WTC11 (cell line): ENCODE measurements at regions not wholly inside any gene's neighbourhood (a gene's known extent, or its start where the extent isn't known, plus 50 kb on each side); places are given as distances from the start of the nearest gene placed in this dataset.

Experiments
- ATAC-seq: fragments of 200-7000 bp; cut with Tn5 transposase; 2 replicates; pipeline ENCODE4 v1.10.0; 2021; ENCODE audit warnings: mild to moderate bottlenecking, moderate library complexity
- CTCF ChIA-PET: fragments of 300-600 bp; sonication (Branson Sonifier 250); formaldehyde crosslinking; loops from one replicate; lab custom pipeline; 2021; ENCODE audit warnings: antibody characterized with exemption; lab: Charles Lee
- POLR2A ChIA-PET: fragments of 350-600 bp; sonication (Branson Sonifier 250); formaldehyde crosslinking; loops from one replicate; lab custom pipeline; 2021; ENCODE audit warnings: antibody characterized with exemption; lab: Charles Lee
- DNase-seq: peaks from one replicate; pipeline ENCODE4 v3.0.0; 2021; ENCODE audit warnings: low spot score
- H3K27ac Mint-ChIP-seq: 2 replicates; pipeline ENCODE4 v1.8.0; 2021; ENCODE audit warnings: mixed read lengths
- H3K27me3 Mint-ChIP-seq: 2 replicates; pipeline ENCODE4 v1.8.0; 2021; ENCODE audit warnings: low read depth, mild to moderate bottlenecking, moderate library complexity, mixed read lengths
- H3K36me3 Mint-ChIP-seq: 2 replicates; pipeline ENCODE4 v1.8.0; 2021; ENCODE audit warnings: mixed read lengths
- H3K4me1 Mint-ChIP-seq: 2 replicates; pipeline ENCODE4 v1.8.0; 2022; ENCODE audit warnings: mixed read lengths
- H3K4me3 Mint-ChIP-seq: 2 replicates; pipeline ENCODE4 v1.8.0; 2021; ENCODE audit warnings: mild to moderate bottlenecking, moderate library complexity, mixed read lengths
- H3K9me3 Mint-ChIP-seq: 2 replicates; pipeline ENCODE4 v1.8.0; 2021; ENCODE audit warnings: mixed read lengths
- CTCF ChIP-seq: fragments of 200-600 bp; IDR thresholded peaks from 2 replicates; pipeline ENCODE4 v1.8.0; 2022; ENCODE audit warnings: antibody characterized with exemption
- ESRRA ChIP-seq: sonication (generic); formaldehyde crosslinking; IDR thresholded peaks from 2 replicates; pipeline ENCODE4 v1.8.1; 2022; ENCODE audit warnings: mild to moderate bottlenecking, missing genetic modification reagents, borderline replicate concordance
- GRHL2 ChIP-seq: fragments of 250-450 bp; sonication (Bioruptor Pico); IDR thresholded peaks from 2 replicates; pipeline ENCODE4 v1.8.0; 2022; ENCODE audit warnings: mild to moderate bottlenecking, moderate library complexity; ENCODE audit not compliant: insufficient replicate concordance, severe bottlenecking
- JAZF1 ChIP-seq: fragments of 250-450 bp; sonication (Bioruptor Pico); IDR thresholded peaks from 2 replicates; pipeline ENCODE4 v1.9.0; 2021; ENCODE audit warnings: moderate library complexity, mild to moderate bottlenecking, inconsistent platforms
- NR2C2 ChIP-seq: sonication (generic); formaldehyde crosslinking; IDR thresholded peaks from 2 replicates; pipeline ENCODE4 v1.8.0; 2022; ENCODE audit warnings: mild to moderate bottlenecking, missing genetic modification reagents
- PRRX2 ChIP-seq: fragments of 250-450 bp; sonication (Bioruptor Pico); IDR thresholded peaks from 2 replicates; pipeline ENCODE4 v1.8.0; 2021; ENCODE audit warnings: mild to moderate bottlenecking
- RORB ChIP-seq: fragments of 250-450 bp; sonication (Bioruptor Pico); IDR thresholded peaks from 2 replicates; pipeline ENCODE4 v1.9.0; 2021; ENCODE audit warnings: mild to moderate bottlenecking
- TCF7 ChIP-seq: sonication (generic); formaldehyde crosslinking; IDR thresholded peaks from 2 replicates; pipeline ENCODE4 v1.8.0; 2022; ENCODE audit warnings: mild to moderate bottlenecking, low read depth, missing genetic modification reagents, moderate library complexity
- TP53 ChIP-seq: sonication (generic); formaldehyde crosslinking; IDR thresholded peaks from 2 replicates; pipeline ENCODE4 v1.8.1; 2023; ENCODE audit warnings: mild to moderate bottlenecking, missing genetic modification reagents
- ZMAT4 ChIP-seq: fragments of 250-450 bp; sonication (Bioruptor Pico); IDR thresholded peaks from 2 replicates; pipeline ENCODE4 v1.9.0; 2021; ENCODE audit warnings: mild to moderate bottlenecking
- ZSCAN18 ChIP-seq: fragments of 250-450 bp; sonication (Bioruptor Pico); IDR thresholded peaks from 2 replicates; pipeline ENCODE4 v2.1.2; 2022; ENCODE audit warnings: mild to moderate bottlenecking, moderate library complexity
- TF ChIP-seq, protein P1 (sequence below): fragments of 250-450 bp; sonication (Bioruptor Pico); IDR thresholded peaks from 2 replicates; pipeline ENCODE4 v1.9.0; 2021; ENCODE audit warnings: mild to moderate bottlenecking, borderline replicate concordance
- TF ChIP-seq, protein P2 (sequence below): sonication (generic); formaldehyde crosslinking; IDR thresholded peaks from 2 replicates; pipeline ENCODE4 v1.8.0; 2022; ENCODE audit warnings: mild to moderate bottlenecking, missing genetic modification reagents
- TF ChIP-seq, protein P3 (sequence below): sonication (generic); formaldehyde crosslinking; IDR thresholded peaks from 2 replicates; pipeline ENCODE4 v1.8.1; 2023; ENCODE audit warnings: mild to moderate bottlenecking, missing genetic modification reagents
- TF ChIP-seq, protein P4 (sequence below): sonication (generic); formaldehyde crosslinking; IDR thresholded peaks from 2 replicates; pipeline ENCODE4 v1.8.1; 2022; ENCODE audit warnings: mild to moderate bottlenecking, moderate library complexity, missing genetic modification reagents
- TF ChIP-seq, protein P5 (sequence below): fragments of 250-450 bp; sonication (Bioruptor Pico); IDR thresholded peaks from 2 replicates; pipeline ENCODE4 v1.9.0; 2021; ENCODE audit warnings: moderate library complexity, mild to moderate bottlenecking, inconsistent platforms, borderline replicate concordance

GRCh38 chr13:103878891-103879605 lies 812.8 kb upstream of the SLC10A2 start:
- ChIA-PET POLR2A (no interaction called here), CTCF (no interaction called here)
- Mint-ChIP-seq H3K9me3 (peaks cover 5% of the 10 kb centered on the region; the same call in 1 of the 2 replicates), H3K27me3 (no peaks in the 10 kb centered on the region), H3K36me3 (no peaks in the 10 kb centered on the region), H3K4me1 (peaks cover 6% of the 10 kb centered on the region; the same call in 1 of the 2 replicates), H3K27ac (no peak overlapping the region), H3K4me3 (no peak overlapping the region)
- ATAC-seq (no peak), DNase-seq (no peak)
- TF ChIP-seq NR2C2 (CRISPR knock-in tag) (no peak), ESRRA (CRISPR knock-in tag) (no peak)
- TF ChIP-seq, protein P1, sequence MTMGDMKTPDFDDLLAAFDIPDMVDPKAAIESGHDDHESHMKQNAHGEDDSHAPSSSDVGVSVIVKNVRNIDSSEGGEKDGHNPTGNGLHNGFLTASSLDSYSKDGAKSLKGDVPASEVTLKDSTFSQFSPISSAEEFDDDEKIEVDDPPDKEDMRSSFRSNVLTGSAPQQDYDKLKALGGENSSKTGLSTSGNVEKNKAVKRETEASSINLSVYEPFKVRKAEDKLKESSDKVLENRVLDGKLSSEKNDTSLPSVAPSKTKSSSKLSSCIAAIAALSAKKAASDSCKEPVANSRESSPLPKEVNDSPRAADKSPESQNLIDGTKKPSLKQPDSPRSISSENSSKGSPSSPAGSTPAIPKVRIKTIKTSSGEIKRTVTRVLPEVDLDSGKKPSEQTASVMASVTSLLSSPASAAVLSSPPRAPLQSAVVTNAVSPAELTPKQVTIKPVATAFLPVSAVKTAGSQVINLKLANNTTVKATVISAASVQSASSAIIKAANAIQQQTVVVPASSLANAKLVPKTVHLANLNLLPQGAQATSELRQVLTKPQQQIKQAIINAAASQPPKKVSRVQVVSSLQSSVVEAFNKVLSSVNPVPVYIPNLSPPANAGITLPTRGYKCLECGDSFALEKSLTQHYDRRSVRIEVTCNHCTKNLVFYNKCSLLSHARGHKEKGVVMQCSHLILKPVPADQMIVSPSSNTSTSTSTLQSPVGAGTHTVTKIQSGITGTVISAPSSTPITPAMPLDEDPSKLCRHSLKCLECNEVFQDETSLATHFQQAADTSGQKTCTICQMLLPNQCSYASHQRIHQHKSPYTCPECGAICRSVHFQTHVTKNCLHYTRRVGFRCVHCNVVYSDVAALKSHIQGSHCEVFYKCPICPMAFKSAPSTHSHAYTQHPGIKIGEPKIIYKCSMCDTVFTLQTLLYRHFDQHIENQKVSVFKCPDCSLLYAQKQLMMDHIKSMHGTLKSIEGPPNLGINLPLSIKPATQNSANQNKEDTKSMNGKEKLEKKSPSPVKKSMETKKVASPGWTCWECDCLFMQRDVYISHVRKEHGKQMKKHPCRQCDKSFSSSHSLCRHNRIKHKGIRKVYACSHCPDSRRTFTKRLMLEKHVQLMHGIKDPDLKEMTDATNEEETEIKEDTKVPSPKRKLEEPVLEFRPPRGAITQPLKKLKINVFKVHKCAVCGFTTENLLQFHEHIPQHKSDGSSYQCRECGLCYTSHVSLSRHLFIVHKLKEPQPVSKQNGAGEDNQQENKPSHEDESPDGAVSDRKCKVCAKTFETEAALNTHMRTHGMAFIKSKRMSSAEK: no peak

GRCh38 chr13:103876571-103876970 lies 810.4 kb upstream of the SLC10A2 start:
- no peak overlapping the region for H3K27ac Mint-ChIP-seq
- ATAC-seq (no peak), DNase-seq (no peak)
- CTCF ChIA-PET: no interaction called here
- H3K27me3 Mint-ChIP-seq: no peaks in the 10 kb centered on the region
- H3K36me3 Mint-ChIP-seq: no peaks in the 10 kb centered on the region
- H3K4me3 Mint-ChIP-seq: no peak overlapping the region
- H3K4me1 Mint-ChIP-seq: 0 out of 2 replicates have a peak, but pooled peaks cover 3% of the 10 kb centered on the region
- POLR2A ChIA-PET: no interaction called here
- peaks cover 11% of the 10 kb centered on the region for H3K9me3 Mint-ChIP-seq
- TF ChIP-seq TCF7: no peak
- TF ChIP-seq, protein P2, sequence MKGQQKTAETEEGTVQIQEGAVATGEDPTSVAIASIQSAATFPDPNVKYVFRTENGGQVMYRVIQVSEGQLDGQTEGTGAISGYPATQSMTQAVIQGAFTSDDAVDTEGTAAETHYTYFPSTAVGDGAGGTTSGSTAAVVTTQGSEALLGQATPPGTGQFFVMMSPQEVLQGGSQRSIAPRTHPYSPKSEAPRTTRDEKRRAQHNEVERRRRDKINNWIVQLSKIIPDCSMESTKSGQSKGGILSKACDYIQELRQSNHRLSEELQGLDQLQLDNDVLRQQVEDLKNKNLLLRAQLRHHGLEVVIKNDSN: no peak
- TF ChIP-seq, protein P1: no peak
- no peak for TF ChIP-seq RORB (CRISPR knock-in tag)
- TF ChIP-seq, protein P3, sequence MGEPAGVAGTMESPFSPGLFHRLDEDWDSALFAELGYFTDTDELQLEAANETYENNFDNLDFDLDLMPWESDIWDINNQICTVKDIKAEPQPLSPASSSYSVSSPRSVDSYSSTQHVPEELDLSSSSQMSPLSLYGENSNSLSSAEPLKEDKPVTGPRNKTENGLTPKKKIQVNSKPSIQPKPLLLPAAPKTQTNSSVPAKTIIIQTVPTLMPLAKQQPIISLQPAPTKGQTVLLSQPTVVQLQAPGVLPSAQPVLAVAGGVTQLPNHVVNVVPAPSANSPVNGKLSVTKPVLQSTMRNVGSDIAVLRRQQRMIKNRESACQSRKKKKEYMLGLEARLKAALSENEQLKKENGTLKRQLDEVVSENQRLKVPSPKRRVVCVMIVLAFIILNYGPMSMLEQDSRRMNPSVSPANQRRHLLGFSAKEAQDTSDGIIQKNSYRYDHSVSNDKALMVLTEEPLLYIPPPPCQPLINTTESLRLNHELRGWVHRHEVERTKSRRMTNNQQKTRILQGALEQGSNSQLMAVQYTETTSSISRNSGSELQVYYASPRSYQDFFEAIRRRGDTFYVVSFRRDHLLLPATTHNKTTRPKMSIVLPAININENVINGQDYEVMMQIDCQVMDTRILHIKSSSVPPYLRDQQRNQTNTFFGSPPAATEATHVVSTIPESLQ (CRISPR knock-in tag): no peak
- TF ChIP-seq, protein P4, sequence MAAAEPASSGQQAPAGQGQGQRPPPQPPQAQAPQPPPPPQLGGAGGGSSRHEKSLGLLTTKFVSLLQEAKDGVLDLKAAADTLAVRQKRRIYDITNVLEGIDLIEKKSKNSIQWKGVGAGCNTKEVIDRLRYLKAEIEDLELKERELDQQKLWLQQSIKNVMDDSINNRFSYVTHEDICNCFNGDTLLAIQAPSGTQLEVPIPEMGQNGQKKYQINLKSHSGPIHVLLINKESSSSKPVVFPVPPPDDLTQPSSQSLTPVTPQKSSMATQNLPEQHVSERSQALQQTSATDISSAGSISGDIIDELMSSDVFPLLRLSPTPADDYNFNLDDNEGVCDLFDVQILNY: no peak
- TF ChIP-seq CTCF: no peak
- no peak for TF ChIP-seq TP53 (CRISPR knock-in tag)
- TF ChIP-seq, protein P5, sequence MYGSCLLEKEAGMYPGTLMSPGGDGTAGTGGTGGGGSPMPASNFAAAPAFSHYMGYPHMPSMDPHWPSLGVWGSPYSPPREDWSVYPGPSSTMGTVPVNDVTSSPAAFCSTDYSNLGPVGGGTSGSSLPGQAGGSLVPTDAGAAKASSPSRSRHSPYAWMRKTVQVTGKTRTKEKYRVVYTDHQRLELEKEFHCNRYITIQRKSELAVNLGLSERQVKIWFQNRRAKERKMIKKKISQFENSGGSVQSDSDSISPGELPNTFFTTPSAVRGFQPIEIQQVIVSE (CRISPR knock-in tag): no peak
- TF ChIP-seq ZMAT4: no peak
- no peak for TF ChIP-seq PRRX2 (CRISPR knock-in tag)
- no peak for TF ChIP-seq GRHL2 (CRISPR knock-in tag)
- TF ChIP-seq JAZF1 (CRISPR knock-in tag): no peak
- TF ChIP-seq ZSCAN18: no peak
